IMR-90 (cell line): ENCODE measurements at regions not wholly inside any gene's neighbourhood (a gene's known extent, or its start where the extent isn't known, plus 50 kb on each side); places are given as distances from the start of the nearest gene placed in this dataset.

Experiments
- NFE2L2 ChIP-seq: fragments of 150-350 bp; IDR thresholded peaks from 2 replicates; pipeline ENCODE4 v1.6.1; 2016; ENCODE audit warnings: low read depth, mild to moderate bottlenecking, low read length
- RCOR1 ChIP-seq: IDR thresholded peaks from 2 replicates; pipeline ENCODE4 v1.6.1; 2012; ENCODE audit warnings: mild to moderate bottlenecking, low read length, improper control_type of control experiment; ENCODE audit not compliant: insufficient replicate concordance
- TF ChIP-seq, protein P1 (sequence below): conservative IDR thresholded peaks from 2 replicates; pipeline ENCODE4 v1.5.1; 2012; ENCODE audit warnings: mild to moderate bottlenecking, low read depth, low read length, improper control_type of control experiment

- TF ChIP-seq, protein P1, sequence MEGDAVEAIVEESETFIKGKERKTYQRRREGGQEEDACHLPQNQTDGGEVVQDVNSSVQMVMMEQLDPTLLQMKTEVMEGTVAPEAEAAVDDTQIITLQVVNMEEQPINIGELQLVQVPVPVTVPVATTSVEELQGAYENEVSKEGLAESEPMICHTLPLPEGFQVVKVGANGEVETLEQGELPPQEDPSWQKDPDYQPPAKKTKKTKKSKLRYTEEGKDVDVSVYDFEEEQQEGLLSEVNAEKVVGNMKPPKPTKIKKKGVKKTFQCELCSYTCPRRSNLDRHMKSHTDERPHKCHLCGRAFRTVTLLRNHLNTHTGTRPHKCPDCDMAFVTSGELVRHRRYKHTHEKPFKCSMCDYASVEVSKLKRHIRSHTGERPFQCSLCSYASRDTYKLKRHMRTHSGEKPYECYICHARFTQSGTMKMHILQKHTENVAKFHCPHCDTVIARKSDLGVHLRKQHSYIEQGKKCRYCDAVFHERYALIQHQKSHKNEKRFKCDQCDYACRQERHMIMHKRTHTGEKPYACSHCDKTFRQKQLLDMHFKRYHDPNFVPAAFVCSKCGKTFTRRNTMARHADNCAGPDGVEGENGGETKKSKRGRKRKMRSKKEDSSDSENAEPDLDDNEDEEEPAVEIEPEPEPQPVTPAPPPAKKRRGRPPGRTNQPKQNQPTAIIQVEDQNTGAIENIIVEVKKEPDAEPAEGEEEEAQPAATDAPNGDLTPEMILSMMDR: no peak
- TF ChIP-seq RCOR1: no peak
- TF ChIP-seq NFE2L2: no peak
Observed at GRCh38 chr1:228978484-228979324, 243.4 kb downstream of the RHOU start.
